Ishikawa (cell line): ENCODE measurements at regions not wholly inside any gene's neighbourhood (a gene's known extent, or its start where the extent isn't known, plus 50 kb on each side); places are given as distances from the start of the nearest gene placed in this dataset.

ENCODE experiments used
- CEBPB ChIP-seq: IDR thresholded peaks from 2 replicates; pipeline ENCODE4 v1.6.1; 2012
- CREB1 ChIP-seq: IDR thresholded peaks from 2 replicates; pipeline ENCODE4 v1.6.1; 2012; ENCODE audit warnings: low read depth
- EGR1 ChIP-seq: IDR thresholded peaks from 2 replicates; pipeline ENCODE4 v1.6.1; 2012
- EP300 ChIP-seq: IDR thresholded peaks from 2 replicates; pipeline ENCODE4 v1.6.1; 2012; ENCODE audit warnings: borderline replicate concordance
- FOXM1 ChIP-seq: IDR thresholded peaks from 2 replicates; pipeline ENCODE4 v1.6.1; 2012; ENCODE audit warnings: low read depth, borderline replicate concordance
- NFIC ChIP-seq: IDR thresholded peaks from 2 replicates; pipeline ENCODE4 v1.6.1; 2012
- RAD21 ChIP-seq: IDR thresholded peaks from 2 replicates; pipeline ENCODE4 v1.6.1; 2012; ENCODE audit warnings: low read depth
- REST ChIP-seq: IDR thresholded peaks from 2 replicates; pipeline ENCODE4 v1.6.1; 2012; ENCODE audit warnings: low read depth, mild to moderate bottlenecking
- TAF1 ChIP-seq: IDR thresholded peaks from 2 replicates; pipeline ENCODE4 v1.6.1; 2012; ENCODE audit warnings: low read depth, mild to moderate bottlenecking
- TCF12 ChIP-seq: IDR thresholded peaks from 2 replicates; pipeline ENCODE4 v1.6.1; 2012; ENCODE audit warnings: low read depth
- TEAD4 ChIP-seq: IDR thresholded peaks from 2 replicates; pipeline ENCODE4 v1.6.1; 2012
- USF1 ChIP-seq: IDR thresholded peaks from 2 replicates; pipeline ENCODE4 v1.6.1; 2012
- YY1 ChIP-seq: IDR thresholded peaks from 2 replicates; pipeline ENCODE4 v1.6.1; 2012; ENCODE audit warnings: low read depth
- ZBTB7A ChIP-seq: IDR thresholded peaks from 2 replicates; pipeline ENCODE4 v1.6.1; 2012; ENCODE audit warnings: low read depth
- TF ChIP-seq, protein P1 (sequence below): IDR thresholded peaks from 2 replicates; pipeline ENCODE4 v1.6.1; 2012

GRCh38 chr3:95049841-95050240 is 987.0 kb downstream of the NSUN3 start:
- no peak for TF ChIP-seq CREB1
- no peak for TF ChIP-seq ZBTB7A
- no peak for TF ChIP-seq NFIC
- TF ChIP-seq TCF12: no peak
- TF ChIP-seq REST: no peak
- no peak for TF ChIP-seq TAF1
- no peak for TF ChIP-seq USF1
- TF ChIP-seq RAD21: no peak
- TF ChIP-seq CEBPB: no peak
- TF ChIP-seq FOXM1: no peak
- TF ChIP-seq, protein P1, sequence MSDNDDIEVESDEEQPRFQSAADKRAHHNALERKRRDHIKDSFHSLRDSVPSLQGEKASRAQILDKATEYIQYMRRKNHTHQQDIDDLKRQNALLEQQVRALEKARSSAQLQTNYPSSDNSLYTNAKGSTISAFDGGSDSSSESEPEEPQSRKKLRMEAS: no peak
- no peak for TF ChIP-seq TEAD4
- TF ChIP-seq YY1: no peak
- no peak for TF ChIP-seq EGR1
- no peak for TF ChIP-seq EP300

DNA sequence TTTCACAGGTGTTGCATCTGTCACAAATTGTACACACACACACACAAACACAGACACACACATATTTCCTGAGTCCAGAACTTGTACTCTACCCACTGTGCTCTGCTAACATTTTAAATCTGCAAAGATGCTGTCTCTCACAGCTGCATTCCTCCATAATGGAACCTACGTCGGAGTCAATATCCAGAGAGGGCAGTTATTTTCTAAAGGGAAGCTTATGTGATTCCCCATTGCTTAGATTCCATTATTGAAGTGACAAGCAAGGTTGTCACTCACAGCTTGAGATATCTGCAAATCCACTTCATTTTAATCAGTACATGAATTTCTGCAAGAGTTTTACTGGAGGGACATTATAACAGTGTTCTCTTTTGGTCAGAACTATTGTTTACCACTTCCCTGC is 992.4 kb downstream of the NSUN3 start:
- TF ChIP-seq USF1: no peak
- TF ChIP-seq REST: no peak
- TF ChIP-seq, protein P1: no peak
- TF ChIP-seq CEBPB: no peak
- no peak for TF ChIP-seq EGR1
- no peak for TF ChIP-seq TEAD4
- TF ChIP-seq ZBTB7A: no peak
- TF ChIP-seq YY1: no peak
- TF ChIP-seq RAD21: no peak
- no peak for TF ChIP-seq EP300
- TF ChIP-seq TAF1: no peak
- no peak for TF ChIP-seq NFIC

DNA sequence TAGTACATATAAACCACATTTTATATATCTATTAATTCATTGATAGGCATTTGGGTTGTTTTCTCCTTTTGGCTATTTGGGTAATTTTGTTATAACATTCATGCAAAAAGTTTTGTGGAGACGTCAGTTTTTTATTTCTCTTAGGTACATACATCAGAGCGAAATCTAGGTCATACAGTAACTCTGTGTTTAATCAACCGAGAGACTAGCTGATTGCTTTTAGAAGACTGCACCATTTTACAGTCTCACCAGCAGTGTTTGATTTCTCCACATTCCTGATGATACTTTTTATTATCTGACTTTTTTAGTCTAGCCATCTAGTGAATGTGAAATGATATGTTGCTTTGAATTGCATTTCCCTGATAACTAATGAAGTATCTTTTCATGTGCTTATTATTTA is 1019.3 kb downstream of the NSUN3 start:
- TF ChIP-seq RAD21 (no peak), YY1 (no peak), CEBPB (no peak), TEAD4 (no peak), USF1 (no peak), EP300 (no peak), REST (no peak), CREB1 (no peak), EGR1 (no peak), NFIC (no peak), FOXM1 (no peak), TAF1 (no peak), TCF12 (no peak), ZBTB7A (no peak)
- TF ChIP-seq, protein P1: no peak

DNA sequence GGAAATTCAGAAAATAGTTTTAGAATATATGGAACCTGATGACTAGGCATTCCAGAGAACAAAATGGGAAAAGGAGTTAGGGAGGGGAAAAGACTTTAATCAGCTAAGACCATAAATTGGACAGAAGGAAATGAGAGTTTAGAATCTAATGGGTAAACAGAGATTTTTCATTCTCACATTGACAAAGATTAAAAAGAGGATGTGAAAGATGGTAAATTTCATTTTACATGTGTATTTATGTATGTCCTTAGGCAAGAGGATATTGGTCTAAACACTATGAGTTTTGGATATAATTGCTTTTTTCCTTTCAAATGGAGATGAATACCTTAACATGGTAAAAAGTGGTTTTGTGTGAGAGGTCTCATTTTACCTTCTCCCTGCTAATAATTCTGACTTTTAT is 1021.9 kb downstream of the NSUN3 start:
- TF ChIP-seq FOXM1 (no peak), RAD21 (no peak), EP300 (no peak), REST (no peak), TEAD4 (no peak), ZBTB7A (no peak), CEBPB (no peak), TCF12 (no peak), USF1 (no peak), NFIC (no peak), TAF1 (no peak), YY1 (no peak), CREB1 (no peak), EGR1 (no peak)
- TF ChIP-seq, protein P1: no peak
